ENCODE measurements at regions not wholly inside any gene's neighbourhood (a gene's known extent, or its start where the extent isn't known, plus 50 kb on each side); places are given as distances from the start of the nearest gene placed in this dataset.

DNA sequence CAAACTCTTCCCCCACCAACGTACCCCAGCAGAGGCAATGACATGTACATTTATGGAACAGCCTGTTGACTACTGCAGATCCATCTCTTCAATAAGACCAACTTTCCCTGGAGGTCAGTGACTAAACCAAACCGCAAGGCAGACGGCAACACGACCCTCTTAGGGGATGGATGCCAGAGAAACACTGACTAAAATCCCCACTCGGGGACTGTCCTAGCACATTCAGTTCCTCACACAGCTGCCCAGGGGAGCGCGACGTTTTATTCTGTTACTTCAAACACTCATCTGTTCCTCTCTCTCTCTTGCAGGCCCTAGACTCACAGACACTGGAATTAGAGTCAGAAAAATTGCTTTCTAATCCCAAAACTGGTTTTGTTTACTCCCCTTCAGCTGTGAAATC is 146.5 kb upstream of the PRSS1 start:
- Histone ChIP-seq H3K27ac (no peak overlapping the region), H3K4me3 (no peak overlapping the region), H3K4me1 (no peaks in the 10 kb centered on the region), H3K9me3 (no peaks in the 10 kb centered on the region), H3K27me3 (no peaks in the 10 kb centered on the region), H3K36me3 (no peaks in the 10 kb centered on the region)
- TF ChIP-seq POLR2A (IDR thresholded peaks at IDR 0.05) = no peak
- no peak for DNase-seq
- intact Hi-C loops (cut with DNase I; ENCODE audit: low total_unique reads) = no loop called here

DNA sequence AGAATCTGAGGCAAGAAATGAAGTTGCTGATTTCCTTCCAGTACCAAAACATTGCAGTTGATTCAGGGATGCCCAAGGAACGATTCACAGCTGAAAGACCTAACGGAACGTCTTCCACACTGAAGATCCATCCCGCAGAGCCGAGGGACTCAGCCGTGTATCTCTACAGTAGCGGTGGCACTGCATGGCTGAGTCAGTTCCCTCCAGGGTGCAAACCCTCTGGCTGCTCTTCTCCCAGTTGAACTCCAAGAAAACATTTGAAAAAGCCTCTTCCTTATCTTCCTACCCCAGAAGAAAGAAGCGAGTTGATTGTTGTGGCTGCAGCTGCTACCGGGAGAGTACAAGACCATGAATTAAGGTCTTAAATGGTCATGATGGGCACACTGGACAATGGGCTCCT is 147.1 kb upstream of the PRSS1 start:
- Histone ChIP-seq H3K4me1 (no peaks in the 10 kb centered on the region), H3K27ac (no peak overlapping the region), H3K36me3 (no peaks in the 10 kb centered on the region), H3K4me3 (no peak overlapping the region), H3K27me3 (no peaks in the 10 kb centered on the region), H3K9me3 (no peaks in the 10 kb centered on the region)
- intact Hi-C loops (cut with DNase I; ENCODE audit: low total_unique reads) = no loop called here
- no peak for TF ChIP-seq POLR2A (IDR thresholded peaks at IDR 0.05)
- TF ChIP-seq, protein P1, sequence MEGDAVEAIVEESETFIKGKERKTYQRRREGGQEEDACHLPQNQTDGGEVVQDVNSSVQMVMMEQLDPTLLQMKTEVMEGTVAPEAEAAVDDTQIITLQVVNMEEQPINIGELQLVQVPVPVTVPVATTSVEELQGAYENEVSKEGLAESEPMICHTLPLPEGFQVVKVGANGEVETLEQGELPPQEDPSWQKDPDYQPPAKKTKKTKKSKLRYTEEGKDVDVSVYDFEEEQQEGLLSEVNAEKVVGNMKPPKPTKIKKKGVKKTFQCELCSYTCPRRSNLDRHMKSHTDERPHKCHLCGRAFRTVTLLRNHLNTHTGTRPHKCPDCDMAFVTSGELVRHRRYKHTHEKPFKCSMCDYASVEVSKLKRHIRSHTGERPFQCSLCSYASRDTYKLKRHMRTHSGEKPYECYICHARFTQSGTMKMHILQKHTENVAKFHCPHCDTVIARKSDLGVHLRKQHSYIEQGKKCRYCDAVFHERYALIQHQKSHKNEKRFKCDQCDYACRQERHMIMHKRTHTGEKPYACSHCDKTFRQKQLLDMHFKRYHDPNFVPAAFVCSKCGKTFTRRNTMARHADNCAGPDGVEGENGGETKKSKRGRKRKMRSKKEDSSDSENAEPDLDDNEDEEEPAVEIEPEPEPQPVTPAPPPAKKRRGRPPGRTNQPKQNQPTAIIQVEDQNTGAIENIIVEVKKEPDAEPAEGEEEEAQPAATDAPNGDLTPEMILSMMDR (IDR thresholded peaks at IDR 0.05) = no peak
- DNase-seq = no peak

DNA sequence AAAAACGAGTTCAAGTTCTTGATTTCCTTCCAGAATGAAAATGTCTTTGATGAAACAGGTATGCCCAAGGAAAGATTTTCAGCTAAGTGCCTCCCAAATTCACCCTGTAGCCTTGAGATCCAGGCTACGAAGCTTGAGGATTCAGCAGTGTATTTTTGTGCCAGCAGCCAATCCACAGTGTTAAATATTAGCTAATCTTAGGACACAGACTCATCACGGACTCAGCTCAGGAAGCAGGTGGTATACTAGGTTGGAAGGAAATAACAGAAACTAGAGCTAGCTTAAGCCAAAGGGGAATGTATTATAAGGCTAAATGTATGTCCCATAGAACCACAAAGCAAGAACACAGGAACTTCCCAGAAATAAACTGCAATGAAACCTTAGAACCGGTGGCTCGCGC is 151.0 kb upstream of the PRSS1 start:
- H3K27ac ChIP-seq = no peak overlapping the region
- H3K4me3 ChIP-seq = no peak overlapping the region
- no peaks in the 10 kb centered on the region for H3K27me3 ChIP-seq
- DNase-seq = no peak
- intact Hi-C loops (cut with DNase I; ENCODE audit: low total_unique reads) = no loop called here
- no peaks in the 10 kb centered on the region for H3K36me3 ChIP-seq
- no peak for TF ChIP-seq POLR2A (IDR thresholded peaks at IDR 0.05)
- TF ChIP-seq, protein P1 (IDR thresholded peaks at IDR 0.05) = no peak
- H3K4me1 ChIP-seq = no peaks in the 10 kb centered on the region
- no peaks in the 10 kb centered on the region for H3K9me3 ChIP-seq

DNA sequence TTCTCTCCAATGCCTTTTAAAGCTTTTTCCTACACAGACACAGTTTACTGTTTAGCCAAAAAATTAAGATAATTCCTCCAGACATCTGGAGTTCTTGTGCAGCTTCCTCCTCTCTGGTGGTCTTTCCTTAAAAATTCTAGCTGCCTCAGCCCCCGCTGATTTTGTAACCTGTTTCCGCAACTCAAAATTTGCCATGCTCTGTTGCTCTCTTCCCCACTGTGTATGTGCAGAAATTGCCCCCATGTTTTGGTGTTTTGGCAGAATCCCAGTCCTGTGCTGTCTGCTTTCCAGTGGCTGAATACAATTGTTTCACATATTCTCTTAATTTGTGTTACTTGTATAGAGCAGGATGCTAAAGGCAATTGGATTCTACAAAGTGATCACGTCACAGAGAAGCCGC is 151.7 kb upstream of the PRSS1 start:
- Histone ChIP-seq H3K4me3 (no peak overlapping the region), H3K27ac (no peak overlapping the region), H3K36me3 (no peaks in the 10 kb centered on the region), H3K4me1 (no peaks in the 10 kb centered on the region), H3K27me3 (no peaks in the 10 kb centered on the region), H3K9me3 (no peaks in the 10 kb centered on the region)
- DNase-seq = no peak
- TF ChIP-seq POLR2A (IDR thresholded peaks at IDR 0.05) = no peak
- TF ChIP-seq, protein P1 (IDR thresholded peaks at IDR 0.05) = no peak
- intact Hi-C loops (cut with DNase I; ENCODE audit: low total_unique reads) = no loop called here

DNA sequence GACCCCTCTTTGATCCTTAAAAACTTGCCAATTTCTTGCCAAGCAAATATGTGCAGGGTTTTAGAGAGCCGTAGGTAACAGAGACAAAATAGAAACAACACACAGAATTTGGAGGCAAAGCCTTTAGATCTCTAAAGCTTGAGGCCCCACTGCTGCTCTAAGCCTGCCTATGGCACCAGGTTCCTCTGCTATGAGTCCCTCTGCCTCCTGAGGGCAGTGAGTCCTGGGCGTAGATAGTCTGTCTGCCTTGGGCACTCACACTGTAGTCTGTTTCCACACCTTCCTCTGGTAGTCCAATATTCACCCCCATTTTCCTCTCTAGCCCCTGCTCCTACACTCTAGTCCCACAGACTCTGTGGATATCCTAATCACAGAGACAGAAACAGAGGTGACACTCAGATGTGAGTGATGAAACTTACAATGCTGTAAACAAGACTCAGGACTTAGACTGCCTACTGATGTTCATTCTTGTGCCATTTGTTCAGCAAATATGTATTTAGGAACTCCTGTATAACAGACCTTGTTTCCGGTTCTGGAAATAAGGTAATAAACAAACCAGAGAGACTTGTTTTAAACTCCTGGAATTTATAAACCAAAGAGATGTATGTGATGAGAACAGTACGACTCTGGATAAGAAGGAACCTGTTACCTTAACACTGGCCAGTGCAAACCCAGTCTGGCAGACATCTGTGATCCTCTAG is 153.3 kb upstream of the PRSS1 start:
- no peak for DNase-seq

More for the DNA sequence above, 153.3 kb upstream of the PRSS1 start:
- no peaks in the 10 kb centered on the region for H3K36me3 ChIP-seq
- intact Hi-C loops (cut with DNase I; ENCODE audit: low total_unique reads) = no loop called here
- no peaks in the 10 kb centered on the region for H3K9me3 ChIP-seq
- no peaks in the 10 kb centered on the region for H3K27me3 ChIP-seq
- no peak overlapping the region for H3K4me3 ChIP-seq
- H3K27ac ChIP-seq = no peak overlapping the region
- TF ChIP-seq POLR2A (IDR thresholded peaks at IDR 0.05) = no peak
- TF ChIP-seq, protein P1 (IDR thresholded peaks at IDR 0.05) = no peak
- H3K4me1 ChIP-seq = no peaks in the 10 kb centered on the region
